Fibroblast of lung (primary cell): ENCODE measurements at regions not wholly inside any gene's neighbourhood (a gene's known extent, or its start where the extent isn't known, plus 50 kb on each side); places are given as distances from the start of the nearest gene placed in this dataset.

Experiments used
- EZH2 ChIP-seq: IDR thresholded peaks from 2 replicates; pipeline ENCODE4 v1.5.1; 2012; ENCODE audit warnings: low read length, control low read depth, mild to moderate bottlenecking; ENCODE audit errors: missing control alignments
- TF ChIP-seq, protein P1 (sequence below), 2 donors: IDR thresholded peaks in 1 of 2; conservative IDR thresholded peaks in 1 of 2; 1 replicate in 1 of 2; 2 replicates in 1 of 2; pipeline ENCODE4 v1.5.1; 2011 to 2012; ENCODE audit warnings: low read length in 2 of 2, control low read depth in 1 of 2, inconsistent platforms in 1 of 2, low read depth in 1 of 2, mild to moderate bottlenecking in 1 of 2

- TF ChIP-seq, protein P1, sequence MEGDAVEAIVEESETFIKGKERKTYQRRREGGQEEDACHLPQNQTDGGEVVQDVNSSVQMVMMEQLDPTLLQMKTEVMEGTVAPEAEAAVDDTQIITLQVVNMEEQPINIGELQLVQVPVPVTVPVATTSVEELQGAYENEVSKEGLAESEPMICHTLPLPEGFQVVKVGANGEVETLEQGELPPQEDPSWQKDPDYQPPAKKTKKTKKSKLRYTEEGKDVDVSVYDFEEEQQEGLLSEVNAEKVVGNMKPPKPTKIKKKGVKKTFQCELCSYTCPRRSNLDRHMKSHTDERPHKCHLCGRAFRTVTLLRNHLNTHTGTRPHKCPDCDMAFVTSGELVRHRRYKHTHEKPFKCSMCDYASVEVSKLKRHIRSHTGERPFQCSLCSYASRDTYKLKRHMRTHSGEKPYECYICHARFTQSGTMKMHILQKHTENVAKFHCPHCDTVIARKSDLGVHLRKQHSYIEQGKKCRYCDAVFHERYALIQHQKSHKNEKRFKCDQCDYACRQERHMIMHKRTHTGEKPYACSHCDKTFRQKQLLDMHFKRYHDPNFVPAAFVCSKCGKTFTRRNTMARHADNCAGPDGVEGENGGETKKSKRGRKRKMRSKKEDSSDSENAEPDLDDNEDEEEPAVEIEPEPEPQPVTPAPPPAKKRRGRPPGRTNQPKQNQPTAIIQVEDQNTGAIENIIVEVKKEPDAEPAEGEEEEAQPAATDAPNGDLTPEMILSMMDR (conservative IDR thresholded peaks at IDR 0.05 in 1 of 2, IDR thresholded peaks at IDR 0.05 in 1 of 2; ENCODE audit: low read depth in 1 of 2, low read length in 2 of 2) = no peak
- no peak for TF ChIP-seq EZH2
Observed at GRCh38 chr21:21664871-21665270, 666.7 kb downstream of the NCAM2 start.
